H9 (cell line): ENCODE measurements at regions not wholly inside any gene's neighbourhood (a gene's known extent, or its start where the extent isn't known, plus 50 kb on each side); places are given as distances from the start of the nearest gene placed in this dataset.

ENCODE experiments used
- DNase-seq: peaks from one replicate; pipeline ENCODE4 v3.0.0-alpha.2; 2017
- H2AFZ ChIP-seq: one replicate; pipeline ENCODE4 v1.6.1; 2013; ENCODE audit warnings: mild to moderate bottlenecking, low read length, control low read depth, moderate library complexity
- H2AK5ac ChIP-seq: 2 replicates; pipeline ENCODE4 v1.6.1; 2013; ENCODE audit warnings: low read length, control low read depth, mixed read lengths; ENCODE audit not compliant: insufficient read length
- H2BK120ac ChIP-seq: one replicate; pipeline ENCODE4 v1.6.1; 2013; ENCODE audit warnings: low read depth, mild to moderate bottlenecking, low read length, control low read depth, inconsistent platforms; ENCODE audit not compliant: poor library complexity, severe bottlenecking
- H2BK12ac ChIP-seq: 2 replicates; pipeline ENCODE4 v1.6.1; 2013; ENCODE audit warnings: low read length, control low read depth, mixed read lengths, low read depth; ENCODE audit not compliant: insufficient read length
- H2BK15ac ChIP-seq: 2 replicates; pipeline ENCODE4 v1.6.1; 2013; ENCODE audit warnings: low read depth, low read length, control low read depth
- H2BK20ac ChIP-seq: one replicate; pipeline ENCODE4 v1.6.1; 2013; ENCODE audit warnings: low read depth, mild to moderate bottlenecking, low read length, control low read depth, inconsistent platforms; ENCODE audit not compliant: poor library complexity, severe bottlenecking
- H2BK5ac ChIP-seq: 2 replicates; pipeline ENCODE4 v1.6.1; 2013; ENCODE audit warnings: low read length, control low read depth, mixed read lengths; ENCODE audit not compliant: insufficient read length
- H3K14ac ChIP-seq: 2 replicates; pipeline ENCODE4 v1.6.1; 2013; ENCODE audit warnings: low read length, control low read depth; ENCODE audit not compliant: insufficient read depth
- H3K18ac ChIP-seq: 2 replicates; pipeline ENCODE4 v1.6.1; 2013; ENCODE audit warnings: low read depth, mild to moderate bottlenecking, mixed read lengths, low read length, control low read depth; ENCODE audit not compliant: insufficient read length
- H3K23ac ChIP-seq: 2 replicates; pipeline ENCODE4 v1.6.1; 2013; ENCODE audit warnings: low read length, control low read depth, mixed read lengths, low read depth; ENCODE audit not compliant: insufficient read length
- H3K23me2 ChIP-seq: 2 replicates; pipeline ENCODE4 v1.6.1; 2013; ENCODE audit warnings: low read depth, mild to moderate bottlenecking, mixed read lengths, low read length, control low read depth; ENCODE audit not compliant: insufficient read length, poor library complexity, severe bottlenecking
- H3K27ac ChIP-seq: 2 replicates; pipeline ENCODE4 v1.5.1; 2013; ENCODE audit warnings: low read length, control low read depth, mixed read lengths, low read depth; ENCODE audit not compliant: insufficient read length
- H3K27me3 ChIP-seq: 2 replicates; pipeline ENCODE4 v1.6.1; 2013; ENCODE audit warnings: low read length, control low read depth, inconsistent platforms; ENCODE audit not compliant: insufficient read depth
- H3K4ac ChIP-seq: 2 replicates; pipeline ENCODE4 v1.6.1; 2013; ENCODE audit warnings: low read depth, mild to moderate bottlenecking, control low read depth, inconsistent platforms, low read length, moderate library complexity
- H3K4me1 ChIP-seq: 2 replicates; pipeline ENCODE4 v1.6.1; 2013; ENCODE audit warnings: low read length, control low read depth, inconsistent platforms; ENCODE audit not compliant: insufficient read depth
- H3K4me2 ChIP-seq: 2 replicates; pipeline ENCODE4 v1.6.1; 2013; ENCODE audit warnings: low read length, control low read depth, mixed read lengths; ENCODE audit not compliant: insufficient read length, insufficient read depth
- H3K56ac ChIP-seq: 2 replicates; pipeline ENCODE4 v1.6.1; 2013; ENCODE audit warnings: low read depth, mild to moderate bottlenecking, mixed read lengths, low read length, control low read depth; ENCODE audit not compliant: insufficient read length
- H3K79me1 ChIP-seq: 2 replicates; pipeline ENCODE4 v1.6.1; 2013; ENCODE audit warnings: low read depth, mild to moderate bottlenecking, moderate library complexity, low read length, control low read depth, inconsistent platforms; ENCODE audit not compliant: insufficient read depth, poor library complexity, severe bottlenecking
- H3K79me2 ChIP-seq: 2 replicates; pipeline ENCODE4 v1.6.1; 2013; ENCODE audit warnings: low read length, control low read depth, inconsistent platforms; ENCODE audit not compliant: insufficient read depth
- H3K9ac ChIP-seq: 2 replicates; pipeline ENCODE4 v1.6.1; 2013; ENCODE audit warnings: low read length, control low read depth, mixed read lengths; ENCODE audit not compliant: insufficient read length; ENCODE audit errors: extremely low read depth
- H3K9me3 ChIP-seq: one replicate; pipeline ENCODE4 v1.6.1; 2013; ENCODE audit warnings: low read depth, low read length, inconsistent platforms; ENCODE audit not compliant: control insufficient read depth
- H3T11ph ChIP-seq: one replicate; pipeline ENCODE4 v1.6.1; 2013; ENCODE audit warnings: mild to moderate bottlenecking, low read length, control low read depth, inconsistent platforms
- H4K20me1 ChIP-seq: one replicate; pipeline ENCODE4 v1.6.1; 2013; ENCODE audit not compliant: control insufficient read depth, insufficient read length, insufficient read depth
- H4K5ac ChIP-seq: 2 replicates; pipeline ENCODE4 v1.6.1; 2013; ENCODE audit warnings: low read depth, mild to moderate bottlenecking, mixed read lengths, low read length, control low read depth; ENCODE audit not compliant: insufficient read length
- H4K8ac ChIP-seq: replicated peaks from 2 replicates; pipeline ENCODE4 v1.6.1; 2013; ENCODE audit warnings: low read length, control low read depth, mixed read lengths, low read depth; ENCODE audit not compliant: insufficient read length
- H4K91ac ChIP-seq: 2 replicates; pipeline ENCODE4 v1.6.1; 2013; ENCODE audit warnings: low read depth, mild to moderate bottlenecking, moderate library complexity, mixed read lengths, low read length, control low read depth; ENCODE audit not compliant: insufficient read length
- H3K27ac Mint-ChIP-seq, 3 experiments: 2 replicates in 2 of 3; 3 replicates in 1 of 3; pipeline ENCODE4 v1.8.0; 2020 to 2021; ENCODE audit warnings: mixed read lengths in 3 of 3, mild to moderate bottlenecking in 1 of 3, moderate library complexity in 1 of 3
- H3K27me3 Mint-ChIP-seq: 2 replicates; pipeline ENCODE4 v1.8.0; 2021; ENCODE audit warnings: low read depth, mild to moderate bottlenecking, moderate library complexity, mixed read lengths
- H3K36me3 Mint-ChIP-seq, 3 experiments: 2 replicates in 2 of 3; 3 replicates in 1 of 3; pipeline ENCODE4 v1.8.0; 2020 to 2021; ENCODE audit warnings: low read depth in 3 of 3, mixed read lengths in 3 of 3; ENCODE audit not compliant: insufficient read depth in 1 of 3
- H3K4me1 Mint-ChIP-seq, 2 experiments: 2 replicates each; pipeline ENCODE4 v1.8.0; 2020; ENCODE audit warnings: mixed read lengths in 2 of 2
- H3K4me3 Mint-ChIP-seq, 2 experiments: 2 replicates in 1 of 2; 3 replicates in 1 of 2; pipeline ENCODE4 v1.8.0; 2020 to 2021; ENCODE audit warnings: mild to moderate bottlenecking in 2 of 2, mixed read lengths in 2 of 2, moderate library complexity in 1 of 2
- H3K9me3 Mint-ChIP-seq, 2 experiments: 2 replicates in 1 of 2; 3 replicates in 1 of 2; pipeline ENCODE4 v1.8.0; 2020; ENCODE audit warnings: mild to moderate bottlenecking in 2 of 2, mixed read lengths in 2 of 2, moderate library complexity in 1 of 2
- WGBS: extraction: QIAGEN DNeasy Blood & Tissue Kit; methylation state at CpG from one replicate; pipeline ENCODE4 v1.1.7; 2013; ENCODE audit warnings: missing lambda C conversion rate, low lambda C conversion rate, mixed read lengths; ENCODE audit not compliant: insufficient read length; ENCODE audit errors: extremely low coverage; 5-methylcytosine and 5-hydroxymethylcytosine counted together
- TF ChIP-seq, protein P1 (sequence below): fragments of 200-600 bp; sonication (generic); conservative IDR thresholded peaks from 3 replicates; pipeline ENCODE4 v1.8.0; 2021; ENCODE audit warnings: antibody characterized with exemption, mild to moderate bottlenecking

- Histone ChIP-seq H2AK5ac (no peak overlapping the region), H2AFZ (no peak overlapping the region), H2BK5ac (no peak overlapping the region), H2BK20ac (no peak overlapping the region), H3K56ac (no peak overlapping the region), H3K79me1 (no peaks in the 10 kb centered on the region), H2BK15ac (no peak overlapping the region), H3K4me2 (no peak overlapping the region), H3K9ac (no peak overlapping the region), H4K8ac (no peak overlapping the region), H4K20me1 (no peaks in the 10 kb centered on the region), H3K27ac (no peak overlapping the region), H3K27me3 (no peaks in the 10 kb centered on the region), H4K5ac (no peak overlapping the region), H3K14ac (no peak overlapping the region), H3K4ac (no peak overlapping the region), H4K91ac (no peak overlapping the region), H3K79me2 (no peaks in the 10 kb centered on the region), H3K4me1 (no peaks in the 10 kb centered on the region), H3T11ph (no peak overlapping the region), H3K9me3 (no peaks in the 10 kb centered on the region), H2BK12ac (no peak overlapping the region), H3K18ac (no peak overlapping the region), H3K23me2 (no peaks in the 10 kb centered on the region), H3K23ac (no peak overlapping the region), H2BK120ac (no peak overlapping the region)
- WGBS, result no CpG with 5 or more reads among the region's 8 CpGs
- Mint-ChIP-seq H3K4me3 (no peak overlapping the region), H3K36me3 (no peaks in the 10 kb centered on the region), H3K9me3 (no peaks in the 10 kb centered on the region; a peak in 1 of 5 replicates), H3K4me1 (no peaks in the 10 kb centered on the region), H3K27me3 (peaks cover 3% of the 10 kb centered on the region; the same call in 1 of the 2 replicates), H3K27ac (no peak overlapping the region)
- TF ChIP-seq, protein P1, sequence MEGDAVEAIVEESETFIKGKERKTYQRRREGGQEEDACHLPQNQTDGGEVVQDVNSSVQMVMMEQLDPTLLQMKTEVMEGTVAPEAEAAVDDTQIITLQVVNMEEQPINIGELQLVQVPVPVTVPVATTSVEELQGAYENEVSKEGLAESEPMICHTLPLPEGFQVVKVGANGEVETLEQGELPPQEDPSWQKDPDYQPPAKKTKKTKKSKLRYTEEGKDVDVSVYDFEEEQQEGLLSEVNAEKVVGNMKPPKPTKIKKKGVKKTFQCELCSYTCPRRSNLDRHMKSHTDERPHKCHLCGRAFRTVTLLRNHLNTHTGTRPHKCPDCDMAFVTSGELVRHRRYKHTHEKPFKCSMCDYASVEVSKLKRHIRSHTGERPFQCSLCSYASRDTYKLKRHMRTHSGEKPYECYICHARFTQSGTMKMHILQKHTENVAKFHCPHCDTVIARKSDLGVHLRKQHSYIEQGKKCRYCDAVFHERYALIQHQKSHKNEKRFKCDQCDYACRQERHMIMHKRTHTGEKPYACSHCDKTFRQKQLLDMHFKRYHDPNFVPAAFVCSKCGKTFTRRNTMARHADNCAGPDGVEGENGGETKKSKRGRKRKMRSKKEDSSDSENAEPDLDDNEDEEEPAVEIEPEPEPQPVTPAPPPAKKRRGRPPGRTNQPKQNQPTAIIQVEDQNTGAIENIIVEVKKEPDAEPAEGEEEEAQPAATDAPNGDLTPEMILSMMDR, result no peak
- DNase-seq, result no peak
Observed at GRCh38 chr6:50992704-50993625, 174.3 kb downstream of the TFAP2B start.
